CD4-positive, alpha-beta T cell treated with Interleukin-21 for 1 hour (primary cell): ENCODE measurements at regions not wholly inside any gene's neighbourhood (a gene's known extent, or its start where the extent isn't known, plus 50 kb on each side); places are given as distances from the start of the nearest gene placed in this dataset.
"Not testable (repeated sequence)": the region's sequence is repeated elsewhere in the genome, so short reads cannot be mapped to it uniquely, and the experiment has no call there.

Experiments used
- DNase-seq: peaks from one replicate; pipeline ENCODE4 v3.0.0-alpha.2; 2020

- DNase-seq, result no peak
Measured at GRCh38 chr14:37848985-37849621, 253.7 kb downstream of the TTC6 start.

GRCh38 chr14:37851054-37851453, 255.6 kb downstream of the TTC6 start:
- no peak for DNase-seq

GRCh38 chr14:37855871-37856270, 260.4 kb downstream of the TTC6 start:
- no peak for DNase-seq

- DNase-seq, result no peak
Measured at GRCh38 chr14:37857774-37858266, 262.4 kb downstream of the TTC6 start.

- no peak for DNase-seq
Measured at GRCh38 chr14:37858733-37859132, 263.3 kb downstream of the TTC6 start.

GRCh38 chr14:37859177-37859576, 263.7 kb downstream of the TTC6 start:
- DNase-seq, result no peak

- DNase-seq, result no peak
Measured at GRCh38 chr14:37862263-37862662, 266.8 kb downstream of the TTC6 start.

- no peak for DNase-seq
Measured at GRCh38 chr14:37864128-37864527, 268.7 kb downstream of the TTC6 start.

GRCh38 chr14:37864861-37865718, 269.7 kb downstream of the TTC6 start:
- DNase-seq, result no peak

GRCh38 chr14:37865719-37866549, 270.5 kb downstream of the TTC6 start:
- DNase-seq, result no peak

- DNase-seq, result no peak
Measured at GRCh38 chr14:37869633-37870032, 274.2 kb downstream of the TTC6 start.

- DNase-seq, result no peak
Measured at GRCh38 chr14:37870170-37870569, 274.7 kb downstream of the TTC6 start.

- no peak for DNase-seq
Measured at GRCh38 chr14:37870632-37871346, 275.4 kb downstream of the TTC6 start.

GRCh38 chr14:37874065-37874428, 278.6 kb downstream of the TTC6 start:
- DNase-seq, result not testable (repeated sequence)

GRCh38 chr14:37874429-37875109, 279.1 kb downstream of the TTC6 start:
- peak; percentile 78 for DNase-seq

- DNase-seq, result no peak
Measured at GRCh38 chr14:37888234-37888633, 292.8 kb downstream of the TTC6 start.

- DNase-seq, result no peak
Measured at GRCh38 chr14:37889087-37889486, 293.7 kb downstream of the TTC6 start.

GRCh38 chr14:37890095-37890494, 294.7 kb downstream of the TTC6 start:
- DNase-seq, result no peak

- not testable (repeated sequence) for DNase-seq
Measured at GRCh38 chr14:37891500-37891899, 296.1 kb downstream of the TTC6 start.

GRCh38 chr14:37894463-37894862, 299.0 kb downstream of the TTC6 start:
- no peak for DNase-seq

GRCh38 chr14:37899365-37899764, 303.9 kb downstream of the TTC6 start:
- DNase-seq, result no peak

- DNase-seq, result no peak
Measured at GRCh38 chr14:37900561-37900960, 305.1 kb downstream of the TTC6 start.
